ENCODE measurements at regions not wholly inside any gene's neighbourhood (a gene's known extent, or its start where the extent isn't known, plus 50 kb on each side); places are given as distances from the start of the nearest gene placed in this dataset.

DNA sequence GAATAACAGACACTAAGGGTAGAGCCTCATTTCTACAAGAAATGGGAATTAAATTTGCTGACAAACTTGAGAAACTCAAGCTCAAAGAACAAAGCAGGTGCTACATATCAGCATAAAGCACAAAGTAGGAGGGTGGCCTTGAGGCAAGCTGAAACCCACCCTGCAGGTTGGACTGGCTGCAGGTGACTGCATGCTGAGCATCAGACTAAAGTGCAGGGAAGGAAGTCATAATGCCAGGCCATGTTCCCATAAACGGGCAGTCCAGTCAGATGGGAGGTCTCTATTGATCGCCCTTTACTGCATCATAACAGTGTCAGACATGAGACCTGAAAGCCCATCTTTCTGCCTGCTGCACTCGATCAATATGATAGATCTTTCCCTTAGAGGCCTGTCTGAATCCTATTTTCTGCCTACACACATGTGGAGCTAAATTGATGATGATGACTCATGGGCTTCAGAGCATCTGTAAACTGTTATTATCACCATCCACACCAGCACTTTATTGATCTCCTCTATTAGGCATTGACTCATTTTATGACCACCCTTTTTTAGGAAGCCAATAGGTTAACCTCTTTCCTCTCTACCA is 224.5 kb upstream of the DDI1 start:
- TF ChIP-seq, protein P1, sequence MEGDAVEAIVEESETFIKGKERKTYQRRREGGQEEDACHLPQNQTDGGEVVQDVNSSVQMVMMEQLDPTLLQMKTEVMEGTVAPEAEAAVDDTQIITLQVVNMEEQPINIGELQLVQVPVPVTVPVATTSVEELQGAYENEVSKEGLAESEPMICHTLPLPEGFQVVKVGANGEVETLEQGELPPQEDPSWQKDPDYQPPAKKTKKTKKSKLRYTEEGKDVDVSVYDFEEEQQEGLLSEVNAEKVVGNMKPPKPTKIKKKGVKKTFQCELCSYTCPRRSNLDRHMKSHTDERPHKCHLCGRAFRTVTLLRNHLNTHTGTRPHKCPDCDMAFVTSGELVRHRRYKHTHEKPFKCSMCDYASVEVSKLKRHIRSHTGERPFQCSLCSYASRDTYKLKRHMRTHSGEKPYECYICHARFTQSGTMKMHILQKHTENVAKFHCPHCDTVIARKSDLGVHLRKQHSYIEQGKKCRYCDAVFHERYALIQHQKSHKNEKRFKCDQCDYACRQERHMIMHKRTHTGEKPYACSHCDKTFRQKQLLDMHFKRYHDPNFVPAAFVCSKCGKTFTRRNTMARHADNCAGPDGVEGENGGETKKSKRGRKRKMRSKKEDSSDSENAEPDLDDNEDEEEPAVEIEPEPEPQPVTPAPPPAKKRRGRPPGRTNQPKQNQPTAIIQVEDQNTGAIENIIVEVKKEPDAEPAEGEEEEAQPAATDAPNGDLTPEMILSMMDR (IDR thresholded peaks at IDR 0.05): no peak
- TF ChIP-seq POLR2A (IDR thresholded peaks at IDR 0.05): no peak
